Kidney (tissue), 13 donors: ENCODE measurements at regions not wholly inside any gene's neighbourhood (a gene's known extent, or its start where the extent isn't known, plus 50 kb on each side); places are given as distances from the start of the nearest gene placed in this dataset.
A peak's percentile ranks its signal among the peaks of the same experiment; 100 is the strongest.
"Not testable (repeated sequence)": the region's sequence is repeated elsewhere in the genome, so short reads cannot be mapped to it uniquely, and the experiment has no call there.

ENCODE experiments used
- DNase-seq, 5 donors: peaks; one replicate each; pipeline ENCODE4 v3.0.0-alpha.2; 2013 to 2020
- FAIRE-seq: peaks from 2 replicates; lab custom pipeline; 2012; peaks lifted over from hg19 to GRCh38; lab: Jason Lieb, UNC
- H3K27ac ChIP-seq, 2 donors: one replicate each; pipeline ENCODE4 v1.7.0; 2013; ENCODE audit warnings: low read depth in 2 of 2, low read length in 2 of 2, inconsistent platforms in 1 of 2
- H3K27me3 ChIP-seq: one replicate; pipeline ENCODE4 v1.7.1; 2013; ENCODE audit warnings: low read length, inconsistent platforms; ENCODE audit not compliant: control insufficient read depth, insufficient read depth
- H3K36me3 ChIP-seq, 3 donors: one replicate each; pipeline versions ENCODE4 v1.7.0 to v1.7.1; 2013; ENCODE audit warnings: low read length in 3 of 3, control low read depth in 1 of 3, inconsistent platforms in 1 of 3; ENCODE audit not compliant: insufficient read depth in 3 of 3, control insufficient read depth in 2 of 3
- H3K4me1 ChIP-seq, 3 donors: one replicate each; pipeline versions ENCODE4 v1.7.0 to v1.7.1; 2013; ENCODE audit warnings: low read length in 3 of 3, inconsistent platforms in 1 of 3, low read depth in 1 of 3; ENCODE audit not compliant: control insufficient read depth in 2 of 3, insufficient read depth in 2 of 3
- H3K4me3 ChIP-seq, 3 donors: one replicate each; pipeline versions ENCODE4 v1.7.0 to v1.8.1; 2013; ENCODE audit warnings: low read length in 3 of 3, control low read depth in 1 of 3, inconsistent platforms in 1 of 3
- H3K9ac ChIP-seq, 3 donors: one replicate each; pipeline versions ENCODE4 v1.7.0 to v1.7.1; 2013; ENCODE audit warnings: low read length in 3 of 3, control low read depth in 1 of 3, inconsistent platforms in 1 of 3
- H3K9me3 ChIP-seq, 3 donors: one replicate each; pipeline versions ENCODE4 v1.7.0 to v1.7.1; 2013; ENCODE audit warnings: low read length in 3 of 3, control low read depth in 1 of 3, inconsistent platforms in 1 of 3; ENCODE audit not compliant: control insufficient read depth in 2 of 3, insufficient read depth in 1 of 3
- intact Hi-C: fragments of 100-400 bp; cut with DNase I; formaldehyde crosslinking; loops from one replicate; pipeline ENCODE4 v1.11.1; 2022
- TF ChIP-seq, protein P1 (sequence below): IDR thresholded peaks from 3 replicates; pipeline ENCODE4 v1.5.1; 2012; ENCODE audit warnings: mild to moderate bottlenecking, moderate library complexity, borderline replicate concordance; ENCODE audit not compliant: insufficient read depth; ENCODE audit errors: extremely low read depth
- donor health status: control.
- donor health status: control.
- donor health status: control.
- donor health status: control.
- donor health status: control.
- donor health status: DM: yes; HTN: yes; CAD: no.
- donor health status: Normal renal cell carcinoma (clear cell type).

DNA sequence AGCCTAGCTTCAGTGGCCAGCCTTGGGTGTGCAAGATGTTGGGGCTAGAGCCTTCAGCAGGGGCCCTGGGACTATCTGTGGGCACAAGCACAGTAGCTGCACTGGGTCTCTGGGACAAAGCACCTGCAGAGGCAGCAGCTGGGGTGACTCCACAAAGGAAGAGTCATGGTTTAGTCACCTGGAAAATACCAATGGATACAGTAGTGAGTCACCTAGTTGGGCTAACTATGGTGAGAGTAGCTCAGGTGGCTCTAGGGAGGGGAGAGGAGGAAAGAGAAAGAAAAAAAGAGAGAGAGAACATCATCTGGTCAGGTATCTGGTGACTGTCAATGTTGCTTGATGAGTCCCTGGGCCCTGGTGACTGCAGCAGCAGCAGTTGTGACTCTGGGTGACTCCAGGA lies 72.9 kb upstream of the SPIN4 start:
- Histone ChIP-seq H3K9ac (no peak overlapping the region), H3K27me3 (no peaks in the 10 kb centered on the region), H3K4me3 (no peak overlapping the region), H3K4me1 (no peaks in the 10 kb centered on the region), H3K27ac (no peak overlapping the region), H3K9me3 (no peaks in the 10 kb centered on the region), H3K36me3 (no peaks in the 10 kb centered on the region)
- DNase-seq (no peak), FAIRE-seq (no peak)
- TF ChIP-seq, protein P1, sequence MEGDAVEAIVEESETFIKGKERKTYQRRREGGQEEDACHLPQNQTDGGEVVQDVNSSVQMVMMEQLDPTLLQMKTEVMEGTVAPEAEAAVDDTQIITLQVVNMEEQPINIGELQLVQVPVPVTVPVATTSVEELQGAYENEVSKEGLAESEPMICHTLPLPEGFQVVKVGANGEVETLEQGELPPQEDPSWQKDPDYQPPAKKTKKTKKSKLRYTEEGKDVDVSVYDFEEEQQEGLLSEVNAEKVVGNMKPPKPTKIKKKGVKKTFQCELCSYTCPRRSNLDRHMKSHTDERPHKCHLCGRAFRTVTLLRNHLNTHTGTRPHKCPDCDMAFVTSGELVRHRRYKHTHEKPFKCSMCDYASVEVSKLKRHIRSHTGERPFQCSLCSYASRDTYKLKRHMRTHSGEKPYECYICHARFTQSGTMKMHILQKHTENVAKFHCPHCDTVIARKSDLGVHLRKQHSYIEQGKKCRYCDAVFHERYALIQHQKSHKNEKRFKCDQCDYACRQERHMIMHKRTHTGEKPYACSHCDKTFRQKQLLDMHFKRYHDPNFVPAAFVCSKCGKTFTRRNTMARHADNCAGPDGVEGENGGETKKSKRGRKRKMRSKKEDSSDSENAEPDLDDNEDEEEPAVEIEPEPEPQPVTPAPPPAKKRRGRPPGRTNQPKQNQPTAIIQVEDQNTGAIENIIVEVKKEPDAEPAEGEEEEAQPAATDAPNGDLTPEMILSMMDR, result no peak
- intact Hi-C loops, result no loop called here

DNA sequence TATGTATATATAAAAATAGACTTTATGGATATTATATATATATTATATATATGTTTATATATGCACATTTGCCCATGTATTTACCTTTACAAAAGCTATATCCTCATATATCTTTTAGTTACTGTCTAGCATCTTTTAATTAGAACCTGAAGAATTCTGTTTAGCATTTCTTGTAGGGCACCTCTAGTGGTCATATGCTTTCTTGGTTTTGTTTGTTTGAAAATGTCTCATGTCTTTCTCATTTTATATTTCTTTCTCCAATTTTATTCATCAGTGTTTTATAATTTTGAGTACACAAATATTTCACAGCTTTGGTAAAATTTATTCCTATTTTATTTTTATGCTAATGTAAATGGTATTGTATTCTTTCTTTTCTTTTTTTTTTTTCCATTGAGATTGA lies 70.3 kb upstream of the SPIN4 start:
- H3K9me3 ChIP-seq, result no peaks in the 10 kb centered on the region

DNA sequence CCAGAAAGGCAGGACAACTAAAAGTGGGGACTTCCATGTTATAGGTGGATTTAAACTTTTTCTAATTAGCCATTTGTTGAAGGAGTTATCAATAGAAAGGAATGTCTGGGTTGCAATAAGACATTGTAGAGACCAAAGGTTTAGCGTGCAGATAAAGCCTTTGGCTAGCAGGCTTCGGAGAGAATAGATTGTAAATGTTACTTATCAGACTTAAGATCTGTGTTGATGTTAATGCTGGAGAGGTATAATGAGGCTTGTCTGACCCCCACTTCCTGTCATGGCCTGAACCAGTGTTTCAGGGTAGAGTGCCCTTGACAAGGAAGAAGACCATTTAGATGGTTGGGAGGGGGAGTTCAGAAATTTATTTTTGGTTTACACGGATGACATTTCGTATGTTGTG lies 67.1 kb upstream of the SPIN4 start:
- FAIRE-seq, result peak; percentile 6
- TF ChIP-seq, protein P1, result no peak
- no peak for DNase-seq
- H3K4me3 ChIP-seq, result no peak overlapping the region
- no peak overlapping the region for H3K9ac ChIP-seq
- H3K9me3 ChIP-seq, result no peaks in the 10 kb centered on the region
- no peak overlapping the region for H3K27ac ChIP-seq
- H3K4me1 ChIP-seq, result no peaks in the 10 kb centered on the region
- intact Hi-C loops, result no loop called here
- H3K36me3 ChIP-seq, result no peaks in the 10 kb centered on the region
- no peaks in the 10 kb centered on the region for H3K27me3 ChIP-seq

More for the DNA sequence above, 70.3 kb upstream of the SPIN4 start:
- no peak overlapping the region for H3K4me3 ChIP-seq
- no peak overlapping the region for H3K9ac ChIP-seq
- TF ChIP-seq, protein P1, result no peak
- FAIRE-seq, result no peak
- DNase-seq, result no peak
- H3K27me3 ChIP-seq, result no peaks in the 10 kb centered on the region
- no peak overlapping the region for H3K27ac ChIP-seq
- H3K36me3 ChIP-seq, result no peaks in the 10 kb centered on the region
- no peaks in the 10 kb centered on the region for H3K4me1 ChIP-seq
- intact Hi-C loops, result no loop called here

DNA sequence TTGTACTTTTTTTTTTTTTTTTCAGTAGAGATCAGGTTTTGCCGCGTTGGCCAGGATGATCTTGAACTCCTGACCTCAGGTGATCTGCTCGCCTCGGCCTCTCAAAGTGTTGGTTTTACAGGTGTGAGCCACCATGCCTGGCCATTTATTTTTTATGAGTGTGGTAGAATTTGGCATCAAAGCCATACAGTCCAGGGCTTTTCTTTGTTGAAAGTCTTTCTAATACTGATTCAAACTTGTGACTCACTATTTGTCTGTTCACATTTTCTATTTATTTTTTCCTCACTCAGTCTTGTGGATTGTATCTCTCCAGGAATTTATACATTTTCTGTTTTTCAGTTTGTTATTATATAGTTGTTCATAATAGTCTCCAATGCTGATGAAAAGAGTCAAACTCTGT lies 66.5 kb upstream of the SPIN4 start:
- DNase-seq, result no peak
- no peaks in the 10 kb centered on the region for H3K36me3 ChIP-seq
- TF ChIP-seq, protein P1, result no peak
- peak; percentile 21 for FAIRE-seq
- no peaks in the 10 kb centered on the region for H3K9me3 ChIP-seq
- no peak overlapping the region for H3K9ac ChIP-seq
- no peak overlapping the region for H3K27ac ChIP-seq
- no peaks in the 10 kb centered on the region for H3K4me1 ChIP-seq
- no peak overlapping the region for H3K4me3 ChIP-seq
- intact Hi-C loops, result no loop called here
- H3K27me3 ChIP-seq, result no peaks in the 10 kb centered on the region

DNA sequence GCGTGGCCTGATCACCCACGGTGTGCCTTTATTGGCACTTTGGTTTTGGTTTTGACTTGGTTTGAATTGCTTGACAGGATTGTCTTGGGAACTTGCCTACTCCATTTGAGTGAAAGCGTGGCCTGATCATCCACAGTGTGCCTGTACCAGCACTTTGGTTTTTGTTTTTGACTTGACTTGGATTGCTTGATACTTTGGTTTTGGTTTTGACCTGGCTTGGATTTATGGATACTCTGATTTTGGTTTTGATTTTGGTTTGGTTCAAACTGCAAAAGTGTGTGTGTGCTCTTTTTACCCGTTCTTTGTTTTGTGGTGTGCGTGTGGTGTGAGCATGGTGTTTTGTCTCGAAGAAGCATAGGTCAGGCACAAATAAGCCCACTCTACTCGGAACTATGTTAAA lies 58.8 kb upstream of the SPIN4 start:
- not testable (repeated sequence) for H3K27me3 ChIP-seq

More for the DNA sequence above, 58.8 kb upstream of the SPIN4 start:
- H3K9ac ChIP-seq, H3K4me1 ChIP-seq, intact Hi-C loops, H3K9me3 ChIP-seq, DNase-seq, H3K27ac ChIP-seq, H3K36me3 ChIP-seq, FAIRE-seq, H3K4me3 ChIP-seq: not testable (repeated sequence)
